CD4-positive, alpha-beta T cell treated with Interleukin-15 for 1 hour (primary cell): ENCODE measurements at regions not wholly inside any gene's neighbourhood (a gene's known extent, or its start where the extent isn't known, plus 50 kb on each side); places are given as distances from the start of the nearest gene placed in this dataset.

Experiments used
- DNase-seq: peaks from one replicate; pipeline ENCODE4 v3.0.0-alpha.2; 2020

- DNase-seq: no peak
These were observed 160.2 kb upstream of the CCDC68 start for GRCh38 chr18:55119434-55119833.

DNA sequence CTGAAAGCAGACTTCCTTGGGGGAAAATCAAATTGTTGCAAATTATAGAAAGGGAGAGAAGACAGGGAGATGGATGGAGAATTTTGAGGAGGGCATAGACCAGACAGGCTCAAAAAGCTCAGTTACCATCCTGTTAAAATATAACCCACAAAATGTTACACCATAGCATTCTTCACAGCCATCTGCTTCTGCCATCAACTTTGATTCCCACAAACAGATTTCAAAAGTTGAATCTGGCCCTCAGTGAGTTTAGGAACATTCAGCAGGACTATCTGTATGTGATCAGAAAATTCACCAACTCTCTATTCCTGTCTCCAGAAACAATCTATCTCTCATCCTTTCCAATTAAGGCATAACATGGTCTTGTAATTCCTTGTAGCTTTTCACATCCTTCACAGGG is 159.8 kb upstream of the CCDC68 start:
- DNase-seq: no peak

GRCh38 chr18:55116863-55117262 is 157.6 kb upstream of the CCDC68 start:
- DNase-seq: no peak

DNA sequence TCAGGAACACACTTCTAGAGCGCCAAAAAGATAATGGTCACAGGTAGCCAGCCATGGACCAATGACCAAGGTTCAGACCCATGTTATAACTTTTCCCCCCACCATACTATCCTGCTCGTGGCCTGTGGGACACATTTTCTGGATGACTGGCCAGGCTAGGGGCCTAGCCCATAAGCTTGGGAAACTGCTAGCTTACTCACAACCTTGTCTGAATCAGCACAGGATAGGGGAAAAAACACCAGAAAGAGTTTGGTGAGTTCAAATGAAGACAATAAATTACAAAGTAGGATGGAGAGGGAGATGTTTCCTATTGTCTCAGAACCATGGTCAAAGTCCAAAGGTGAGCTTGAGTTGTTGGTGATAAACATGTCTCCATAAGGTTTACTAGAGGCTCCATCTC is 156.3 kb upstream of the CCDC68 start:
- DNase-seq: no peak

- no peak for DNase-seq
These were observed 155.6 kb upstream of the CCDC68 start for GRCh38 chr18:55114876-55115275.

GRCh38 chr18:55113800-55114199 is 154.5 kb upstream of the CCDC68 start:
- DNase-seq: no peak

GRCh38 chr18:55111271-55111670 is 152.0 kb upstream of the CCDC68 start:
- DNase-seq: no peak

DNA sequence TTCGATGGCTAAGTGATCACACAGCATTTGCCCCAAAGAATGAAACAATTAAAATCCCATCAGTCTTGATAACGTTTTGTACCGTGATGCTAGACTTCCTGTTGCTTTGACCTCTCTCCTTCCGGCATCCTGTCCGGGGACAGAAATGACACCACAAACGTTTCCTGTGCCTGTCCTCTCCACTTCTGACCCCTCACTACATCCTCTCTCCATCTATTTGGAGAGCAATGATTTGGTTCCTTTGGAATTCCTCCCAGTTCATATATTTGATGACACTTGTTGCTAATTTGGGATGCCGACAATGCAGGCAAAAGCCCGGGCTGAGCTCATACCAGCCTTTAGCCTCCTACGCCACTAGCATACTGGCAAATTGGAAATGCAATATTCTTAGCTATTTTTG is 151.2 kb upstream of the CCDC68 start:
- no peak for DNase-seq

DNA sequence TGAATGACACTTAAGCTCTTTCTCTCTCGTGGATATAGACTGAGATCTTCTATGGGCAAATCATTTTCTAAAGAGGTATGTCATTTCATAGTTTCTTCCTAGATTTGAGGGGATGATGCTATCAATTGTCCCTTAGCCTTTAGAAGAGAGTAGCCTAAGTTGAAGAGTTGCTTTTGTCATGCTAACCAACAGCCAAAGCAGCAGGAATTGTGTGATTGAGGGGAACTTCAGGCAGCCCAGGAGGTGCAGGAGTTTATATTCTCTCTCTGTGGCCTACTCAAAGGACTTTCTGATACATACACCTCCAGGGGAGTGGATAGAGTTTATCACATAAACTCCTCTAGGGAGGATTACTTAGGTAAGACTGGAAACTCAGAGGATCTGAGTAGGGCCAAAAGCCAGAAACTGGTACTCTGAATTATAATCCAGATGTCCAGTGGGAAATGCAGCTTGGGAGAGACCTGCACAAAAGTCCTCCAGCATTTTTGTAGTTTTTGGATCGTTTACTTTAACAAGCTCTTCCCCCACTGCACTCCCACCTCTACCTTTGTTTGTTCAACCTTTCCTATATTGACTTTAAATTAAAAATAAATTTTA is 150.7 kb upstream of the CCDC68 start:
- no peak for DNase-seq

- DNase-seq: no peak
These were observed 147.6 kb upstream of the CCDC68 start for GRCh38 chr18:55106906-55107305.

- no peak for DNase-seq
These were observed 147.2 kb upstream of the CCDC68 start for GRCh38 chr18:55106466-55106865.

GRCh38 chr18:55105873-55106272 is 146.6 kb upstream of the CCDC68 start:
- no peak for DNase-seq

DNA sequence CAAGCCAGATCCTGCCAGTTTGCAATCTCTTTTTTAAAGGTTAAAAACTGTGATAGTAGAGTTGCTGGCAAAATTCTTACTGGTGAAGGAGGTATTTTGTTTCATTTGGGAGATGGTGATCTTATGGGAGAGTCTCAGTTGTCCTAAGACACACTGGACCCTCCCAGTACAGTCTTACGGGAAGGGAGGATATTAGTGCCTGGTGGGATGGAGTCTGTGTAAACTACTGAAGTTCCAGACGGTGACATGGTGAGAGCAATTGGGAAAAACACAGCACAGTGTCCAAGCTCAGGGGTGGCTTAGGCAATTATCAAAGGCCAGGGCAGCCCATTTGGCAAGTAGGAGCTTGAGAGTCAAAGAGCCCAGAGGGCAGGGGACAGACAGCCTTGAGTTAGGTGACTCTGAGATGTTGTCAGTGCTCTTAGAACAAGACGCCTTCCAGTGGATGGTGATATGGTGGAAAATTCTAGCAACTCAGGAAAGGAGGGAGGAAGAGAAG is 143.7 kb upstream of the CCDC68 start:
- DNase-seq: no peak

DNA sequence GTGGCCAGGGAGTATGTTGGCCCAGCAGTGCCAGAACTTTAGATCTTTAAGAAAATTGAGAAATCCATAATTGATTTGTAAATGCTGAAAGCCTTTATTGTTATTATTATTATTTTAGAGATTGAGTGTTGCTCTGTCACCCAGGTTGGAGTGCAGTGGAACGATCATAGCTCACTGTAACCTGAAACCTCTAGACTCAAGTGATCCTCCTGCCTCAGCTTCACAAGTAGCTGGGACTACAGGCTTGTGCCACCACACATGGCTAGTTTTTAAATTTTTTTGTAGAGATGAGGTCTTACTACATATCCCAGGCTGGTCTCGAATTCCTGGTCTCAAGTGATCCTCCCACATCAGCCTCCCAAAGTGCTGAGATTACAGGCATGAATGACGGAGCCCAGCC is 143.2 kb upstream of the CCDC68 start:
- no peak for DNase-seq

DNA sequence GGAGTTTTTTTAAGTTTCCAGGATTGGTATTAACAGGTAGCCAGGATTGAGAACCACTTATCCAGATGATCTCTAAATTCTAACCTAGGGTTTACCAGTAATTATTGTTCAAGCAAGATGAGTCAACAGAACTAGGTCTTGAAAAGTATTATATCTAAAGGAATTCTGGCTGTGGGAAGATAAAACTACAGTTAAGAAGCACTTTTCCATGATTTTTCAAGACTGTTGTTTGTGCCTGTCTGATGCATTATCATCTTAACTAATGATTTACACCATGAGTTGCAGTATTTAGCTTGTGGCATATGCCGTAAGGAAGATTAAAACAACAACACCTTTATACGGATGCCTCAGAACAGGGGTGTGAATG is 142.2 kb upstream of the CCDC68 start:
- no peak for DNase-seq

DNA sequence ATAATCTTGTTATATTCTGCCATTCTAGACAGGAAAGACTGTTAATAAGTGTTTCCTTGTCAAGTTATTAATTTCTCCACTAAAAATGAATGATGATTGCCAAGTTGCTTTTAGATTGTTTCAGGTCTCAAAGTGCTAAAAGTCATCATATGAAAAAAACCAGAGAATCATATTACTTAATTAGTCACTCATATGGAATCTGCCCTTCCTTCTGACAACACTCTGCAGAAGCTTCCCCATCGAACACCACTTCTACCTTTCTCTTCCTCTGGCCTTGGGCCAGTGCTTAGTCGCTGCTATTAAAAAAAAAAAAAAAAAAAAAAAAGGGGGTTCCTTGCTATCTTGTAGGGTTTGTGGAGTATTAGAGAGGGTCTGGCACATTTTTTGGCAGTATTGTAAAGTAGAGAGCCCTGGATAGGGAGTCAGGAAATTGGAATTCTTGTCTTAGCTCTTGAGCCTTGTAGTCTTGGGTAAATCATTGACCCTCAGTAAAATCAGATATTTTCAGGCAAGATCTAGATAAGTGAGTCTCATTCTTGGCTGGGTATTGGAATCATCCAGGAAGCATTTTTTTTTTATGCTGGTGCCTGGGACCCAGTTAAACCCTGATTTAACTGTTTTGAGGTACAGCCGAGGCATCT is 141.7 kb upstream of the CCDC68 start:
- no peak for DNase-seq

DNA sequence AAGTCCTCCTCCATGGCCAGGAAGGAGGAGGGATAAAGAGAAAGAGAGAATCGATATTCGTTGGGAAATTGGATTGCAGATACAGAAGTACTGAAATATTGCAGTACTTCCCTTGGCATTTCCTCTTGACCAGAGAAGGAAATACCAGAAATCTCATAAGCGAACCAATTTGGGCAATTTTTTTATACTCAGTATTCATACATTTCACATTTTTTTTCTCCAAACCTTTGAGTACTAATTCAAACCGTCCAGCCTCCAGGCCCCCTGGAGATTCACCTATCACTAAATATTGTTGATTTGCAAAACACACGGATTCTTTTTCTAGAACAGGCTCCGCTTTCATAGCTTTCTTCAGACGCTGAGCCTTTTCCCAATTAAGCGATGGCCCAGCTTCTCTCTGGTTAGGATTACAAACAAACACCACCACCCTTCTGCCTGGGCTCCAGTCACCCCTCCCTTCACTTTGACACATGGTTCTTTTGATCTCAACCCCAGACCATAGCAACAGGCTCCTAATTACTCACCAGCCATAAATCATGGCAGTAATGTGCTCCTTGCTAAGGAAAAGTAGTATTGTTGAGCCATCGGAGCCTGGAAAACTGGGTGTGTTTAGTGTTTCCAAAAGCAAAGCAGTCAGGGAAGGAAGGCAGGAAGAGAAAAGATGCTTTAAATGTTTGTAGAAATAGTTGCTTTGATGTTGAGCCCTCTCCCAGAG is 138.4 kb upstream of the CCDC68 start:
- no peak for DNase-seq

DNA sequence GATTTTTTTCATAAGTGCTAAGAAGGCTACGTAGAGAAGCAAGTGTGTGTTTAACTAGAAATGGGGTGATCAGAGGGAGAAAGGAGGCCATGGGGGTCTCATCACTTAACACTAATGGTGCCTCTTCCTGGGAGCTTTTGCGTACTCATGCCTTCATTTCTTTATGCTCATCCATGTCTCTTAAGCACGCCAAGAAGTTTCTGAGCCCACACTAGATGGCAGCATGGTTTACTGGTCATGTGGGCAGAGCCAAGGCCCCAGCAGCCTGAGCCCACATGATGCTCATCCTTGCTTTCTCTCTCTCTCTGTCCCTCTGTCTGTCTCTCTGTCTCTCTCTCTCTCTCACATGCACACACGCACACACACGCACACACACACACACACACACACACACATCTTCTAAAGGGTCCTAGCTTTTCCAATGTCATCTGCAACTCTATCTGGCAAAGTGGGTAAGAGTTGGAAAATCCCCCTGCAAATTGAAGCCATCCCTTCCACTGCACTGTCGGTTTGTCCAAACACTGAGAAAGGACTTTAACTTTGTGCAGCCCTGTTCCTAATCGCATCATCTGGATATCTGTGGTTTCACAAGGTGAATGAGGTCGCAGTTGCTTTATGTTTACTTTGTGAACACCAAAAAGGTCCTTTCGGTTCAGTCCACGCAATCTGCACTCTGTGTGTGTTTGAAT is 137.1 kb upstream of the CCDC68 start:
- no peak for DNase-seq

DNA sequence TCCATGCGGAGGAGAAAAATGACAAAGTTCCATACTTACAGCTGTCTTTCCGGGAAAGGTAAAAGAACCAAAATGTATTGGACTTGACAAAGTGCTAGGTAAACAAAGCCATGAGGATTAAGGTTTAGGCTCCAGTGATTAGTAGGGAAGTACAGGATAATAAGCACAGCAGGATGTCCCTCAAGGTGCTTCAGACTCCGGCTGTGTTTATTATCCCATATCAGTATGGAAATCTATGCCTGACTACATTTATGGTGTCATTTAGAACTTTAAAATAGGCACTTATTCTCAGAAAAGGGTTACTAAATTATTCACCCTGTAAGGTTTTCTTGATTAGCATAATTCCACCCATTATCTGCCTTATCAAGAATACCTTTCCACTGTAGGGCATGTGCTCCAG is 136.3 kb upstream of the CCDC68 start:
- no peak for DNase-seq

GRCh38 chr18:55093808-55094207 is 134.5 kb upstream of the CCDC68 start:
- DNase-seq: no peak

DNA sequence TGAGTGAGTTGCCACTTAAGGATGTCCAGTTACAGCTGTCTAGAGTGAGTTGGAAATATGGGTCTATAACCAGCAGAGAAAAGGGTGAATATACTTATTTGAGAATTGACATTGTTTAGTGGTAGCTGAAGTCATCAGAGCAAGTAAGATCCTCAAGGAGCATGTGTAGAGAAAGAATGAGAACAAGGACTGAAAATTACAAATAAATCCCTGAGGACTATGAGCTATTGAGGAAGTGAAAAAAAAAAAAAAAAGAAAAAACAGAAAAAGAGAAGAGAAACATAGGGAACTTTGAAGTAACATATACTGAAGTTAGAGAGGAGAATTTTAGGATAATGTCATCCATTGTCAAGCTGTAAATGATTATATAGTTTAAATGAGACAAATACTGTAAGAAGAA is 134.0 kb upstream of the CCDC68 start:
- no peak for DNase-seq

DNA sequence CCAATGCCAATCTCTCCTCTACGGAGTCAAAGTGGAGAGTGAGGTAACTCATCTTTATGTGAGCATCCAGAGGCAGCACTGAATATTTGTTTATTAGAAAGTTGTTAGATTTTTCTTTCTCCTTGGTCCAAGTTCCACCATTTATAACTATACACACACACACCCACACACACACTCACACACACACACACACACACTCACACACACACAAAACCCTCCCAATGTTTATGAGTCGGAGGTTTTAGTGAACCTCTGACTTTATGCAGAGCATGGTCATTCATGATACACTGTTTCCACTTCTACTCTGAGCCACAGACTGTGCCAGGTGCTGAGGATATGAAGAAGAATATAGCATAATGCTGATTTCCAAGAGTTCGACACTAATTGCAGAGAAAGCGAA is 132.9 kb upstream of the CCDC68 start:
- DNase-seq: no peak

DNA sequence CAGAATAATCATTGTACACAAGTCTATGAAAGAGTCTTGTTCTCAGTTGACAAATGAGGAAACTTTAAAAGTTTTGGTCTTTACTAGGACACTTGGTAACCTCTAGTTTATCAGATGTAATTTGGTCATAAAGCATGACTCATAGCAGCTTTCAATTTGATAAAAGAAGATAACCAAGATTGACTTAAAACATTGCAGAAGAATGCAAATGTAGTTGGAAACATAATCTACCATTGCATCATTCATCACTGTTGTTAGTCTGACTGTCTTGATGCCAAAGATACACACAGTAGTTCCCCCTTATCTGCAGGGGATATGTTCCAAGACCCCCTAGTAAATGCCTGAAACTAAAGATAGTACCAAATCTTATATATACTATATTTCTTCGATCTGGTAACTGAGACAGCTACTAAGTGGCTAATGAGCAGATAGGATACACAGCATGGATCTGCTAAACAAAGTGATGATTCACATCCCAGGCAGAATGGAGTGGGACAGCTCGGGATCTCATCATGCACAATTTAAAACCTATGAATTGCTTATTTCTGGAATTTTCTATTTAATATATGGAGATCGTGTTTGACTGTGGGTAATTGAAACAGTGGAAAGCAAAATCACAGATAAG is 131.4 kb upstream of the CCDC68 start:
- DNase-seq: no peak
